ENCODE measurements at regions not wholly inside any gene's neighbourhood (a gene's known extent, or its start where the extent isn't known, plus 50 kb on each side); places are given as distances from the start of the nearest gene placed in this dataset.

DNA sequence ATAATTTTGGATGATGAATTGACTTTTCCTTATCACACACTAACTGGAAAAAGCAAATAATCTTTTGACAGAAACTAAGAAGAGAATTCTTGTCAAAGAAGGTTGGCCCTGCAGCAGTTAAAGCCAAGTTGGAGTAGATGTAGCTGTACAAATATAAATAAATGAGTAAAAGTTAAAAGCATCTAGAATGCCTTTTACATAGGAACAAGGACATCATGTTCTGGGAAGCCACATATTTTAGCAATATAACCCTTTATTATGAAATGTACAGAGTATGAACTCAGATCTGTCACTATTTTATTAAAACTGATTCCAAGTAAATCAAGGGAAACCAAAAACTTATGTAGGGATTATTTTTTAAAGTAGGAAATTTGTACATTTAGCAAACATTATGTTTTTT is 269.4 kb upstream of the FAT4 start:
- Histone ChIP-seq H3K23ac (ENCODE audit: low read depth, low read length) (no peak overlapping the region), H4K8ac (ENCODE audit: low read depth in 2 of 2, low read length in 2 of 2) (no peak overlapping the region), H4K91ac (ENCODE audit: insufficient read depth, low read depth, low read length) (no peak overlapping the region), H3K9me1 (ENCODE audit: insufficient read depth, low read length) (no peaks in the 10 kb centered on the region), H3K36me3 (ENCODE audit: control insufficient read depth, insufficient read depth, low read length) (no peaks in the 10 kb centered on the region), H3K4ac (ENCODE audit: low read depth, low read length) (no peak overlapping the region), H3K4me1 (ENCODE audit: control insufficient read depth, insufficient read depth, low read length) (no peaks in the 10 kb centered on the region), H4K5ac (ENCODE audit: low read depth, low read length) (no peak overlapping the region), H2AFZ (replicated peaks; ENCODE audit: low read length, poor library complexity) (no peak overlapping the region), H3K4me2 (ENCODE audit: low read depth, low read length) (no peak overlapping the region), H3K27ac (ENCODE audit: insufficient read depth, low read length) (no peak overlapping the region), H3K4me3 (ENCODE audit: insufficient read depth, low read depth, low read length) (no peak overlapping the region), H2BK5ac (ENCODE audit: low read depth, low read length, poor library complexity, severe bottlenecking) (no peak overlapping the region), H2AK5ac (ENCODE audit: low read depth, low read length) (no peak overlapping the region), H2AK9ac (replicated peaks; ENCODE audit: low read depth, low read length, poor library complexity) (no peak overlapping the region), H3K79me1 (ENCODE audit: low read depth in 1 of 2, low read length in 2 of 2) (no peaks in the 10 kb centered on the region), H3K9ac (ENCODE audit: low read depth, low read length) (no peak overlapping the region), H3K18ac (ENCODE audit: low read depth, low read length) (no peak overlapping the region), H3K9me3 (ENCODE audit: control insufficient read depth, insufficient read depth, low read length) (no peaks in the 10 kb centered on the region), H3K56ac (ENCODE audit: extremely low read depth, insufficient read depth, low read length) (no peak overlapping the region), H2BK20ac (ENCODE audit: low read depth, low read length) (no peak overlapping the region), H3K27me3 (ENCODE audit: control insufficient read depth, insufficient read depth, low read length) (no peaks in the 10 kb centered on the region), H2BK120ac (ENCODE audit: low read depth, low read length) (no peak overlapping the region), H3K14ac (replicated peaks; ENCODE audit: low read depth, low read length) (no peak overlapping the region), H2BK15ac (ENCODE audit: low read depth, low read length) (no peak overlapping the region), H4K20me1 (ENCODE audit: insufficient read depth, low read length) (no peaks in the 10 kb centered on the region)
- ChIA-PET CTCF (no interaction called here), POLR2A (ENCODE audit: unreplicated experiment) (no interaction called here)
- ATAC-seq (ENCODE audit: low read depth) (no peak), DNase-seq (no peak)
- intact Hi-C loops (cut with micrococcal nuclease) (loop anchor here (5.0 to 10.0 kb wide), 2 partner anchors 333 to 711 kb away; partner anchors contain the start of gene ANKRD50), dilution Hi-C loops (cut with HindIII; ENCODE audit: low sequenced_read_pairs, unreplicated experiment) (no loop called here), in situ Hi-C loops (cut with MboI; ENCODE audit: low sequenced_read_pairs) (no loop called here)
- BruUV-seq (replicated peaks): no TSS peak
- TF ChIP-seq FOS (IDR thresholded peaks at IDR 0.05; ENCODE audit: low read depth, low read length): no peak
- TF ChIP-seq, protein P1, sequence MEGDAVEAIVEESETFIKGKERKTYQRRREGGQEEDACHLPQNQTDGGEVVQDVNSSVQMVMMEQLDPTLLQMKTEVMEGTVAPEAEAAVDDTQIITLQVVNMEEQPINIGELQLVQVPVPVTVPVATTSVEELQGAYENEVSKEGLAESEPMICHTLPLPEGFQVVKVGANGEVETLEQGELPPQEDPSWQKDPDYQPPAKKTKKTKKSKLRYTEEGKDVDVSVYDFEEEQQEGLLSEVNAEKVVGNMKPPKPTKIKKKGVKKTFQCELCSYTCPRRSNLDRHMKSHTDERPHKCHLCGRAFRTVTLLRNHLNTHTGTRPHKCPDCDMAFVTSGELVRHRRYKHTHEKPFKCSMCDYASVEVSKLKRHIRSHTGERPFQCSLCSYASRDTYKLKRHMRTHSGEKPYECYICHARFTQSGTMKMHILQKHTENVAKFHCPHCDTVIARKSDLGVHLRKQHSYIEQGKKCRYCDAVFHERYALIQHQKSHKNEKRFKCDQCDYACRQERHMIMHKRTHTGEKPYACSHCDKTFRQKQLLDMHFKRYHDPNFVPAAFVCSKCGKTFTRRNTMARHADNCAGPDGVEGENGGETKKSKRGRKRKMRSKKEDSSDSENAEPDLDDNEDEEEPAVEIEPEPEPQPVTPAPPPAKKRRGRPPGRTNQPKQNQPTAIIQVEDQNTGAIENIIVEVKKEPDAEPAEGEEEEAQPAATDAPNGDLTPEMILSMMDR (conservative IDR thresholded peaks at IDR 0.05; ENCODE audit: low read depth, low read length): no peak
- TF ChIP-seq CEBPB (IDR thresholded peaks at IDR 0.05; ENCODE audit: low read depth, low read length): no peak
- no peak for TF ChIP-seq POLR2A (IDR thresholded peaks at IDR 0.05; ENCODE audit: low read depth, low read length)
- no peak for TF ChIP-seq RCOR1 (IDR thresholded peaks at IDR 0.05; ENCODE audit: insufficient replicate concordance, low read length)
- no peak for TF ChIP-seq RFX5 (IDR thresholded peaks at IDR 0.05; ENCODE audit: low read depth, low read length)
- TF ChIP-seq SMC3 (IDR thresholded peaks at IDR 0.05; ENCODE audit: low read depth, low read length): no peak
- no peak for TF ChIP-seq CHD1 (IDR thresholded peaks at IDR 0.05; ENCODE audit: low read depth, low read length)
- TF ChIP-seq MAZ (IDR thresholded peaks at IDR 0.05; ENCODE audit: borderline replicate concordance, low read depth, low read length): no peak
- TF ChIP-seq BHLHE40 (IDR thresholded peaks at IDR 0.05; ENCODE audit: low read depth, low read length): no peak
- TF ChIP-seq RAD21 (IDR thresholded peaks at IDR 0.05; ENCODE audit: low read length): no peak
- no peak for TF ChIP-seq MXI1 (IDR thresholded peaks at IDR 0.05; ENCODE audit: borderline replicate concordance, low read depth, low read length)
- TF ChIP-seq USF2 (IDR thresholded peaks at IDR 0.05; ENCODE audit: low read depth, low read length): no peak
- TF ChIP-seq NFE2L2 (IDR thresholded peaks at IDR 0.05; ENCODE audit: low read depth, low read length): no peak
- TF ChIP-seq ELK1 (IDR thresholded peaks at IDR 0.05; ENCODE audit: borderline replicate concordance, low read depth, low read length): no peak

Measured in IMR-90 (cell line).